Stimulated activated CD4-positive, alpha-beta T cell treated with anti-CD3 and anti-CD28 coated beads, TNF-alpha, amount 100 ng/mL, for 24 hours (primary cell): ENCODE measurements at regions not wholly inside any gene's neighbourhood (a gene's known extent, or its start where the extent isn't known, plus 50 kb on each side); places are given as distances from the start of the nearest gene placed in this dataset.
"Not testable (repeated sequence)": the region's sequence is repeated elsewhere in the genome, so short reads cannot be mapped to it uniquely, and the experiment has no call there.

ENCODE experiments used
- DNase-seq, 3 experiments: peaks; one replicate each; pipeline ENCODE4 v3.0.0-alpha.2; 2020; ENCODE audit warnings: low read depth in 3 of 3

- not testable (repeated sequence) for DNase-seq
Observed at GRCh38 chr2:158866082-158866481, 71.0 kb downstream of the DAPL1 start.

GRCh38 chr2:158867531-158868191 is 72.5 kb downstream of the DAPL1 start:
- DNase-seq, result not testable (repeated sequence)

GRCh38 chr2:158868386-158868785 is 73.3 kb downstream of the DAPL1 start:
- DNase-seq, result not testable (repeated sequence)

GRCh38 chr2:158869122-158869521 is 74.0 kb downstream of the DAPL1 start:
- DNase-seq, result not testable (repeated sequence)

- not testable (repeated sequence) for DNase-seq
Observed at GRCh38 chr2:158869609-158870008, 74.5 kb downstream of the DAPL1 start.

GRCh38 chr2:158878003-158878402 is 82.9 kb downstream of the DAPL1 start:
- no peak for DNase-seq

GRCh38 chr2:158879229-158879903 is 84.2 kb downstream of the DAPL1 start:
- no peak for DNase-seq

GRCh38 chr2:158882297-158882696 is 86.1 kb upstream of the TANC1 start:
- DNase-seq, result no peak

GRCh38 chr2:158884552-158884951 is 83.9 kb upstream of the TANC1 start:
- not testable (repeated sequence) for DNase-seq

GRCh38 chr2:158885018-158885678 is 83.3 kb upstream of the TANC1 start:
- DNase-seq, result peak in 2 of 3 experiments; percentile 5 to 44

GRCh38 chr2:158885679-158886050 is 82.8 kb upstream of the TANC1 start:
- not testable (repeated sequence) for DNase-seq

- DNase-seq, result no peak
Observed at GRCh38 chr2:158889135-158889853, 79.1 kb upstream of the TANC1 start.

GRCh38 chr2:158890296-158890905 is 78.0 kb upstream of the TANC1 start:
- DNase-seq, result no peak

- DNase-seq, result no peak
Observed at GRCh38 chr2:158893026-158893425, 75.4 kb upstream of the TANC1 start.

GRCh38 chr2:158893474-158893873 is 75.0 kb upstream of the TANC1 start:
- DNase-seq, result no peak

- DNase-seq, result no peak
Observed at GRCh38 chr2:158894078-158894477, 74.4 kb upstream of the TANC1 start.

GRCh38 chr2:158894572-158894971 is 73.9 kb upstream of the TANC1 start:
- DNase-seq, result no peak

- DNase-seq, result no peak
Observed at GRCh38 chr2:158900345-158900744, 68.1 kb upstream of the TANC1 start.

GRCh38 chr2:158902005-158902398 is 66.4 kb upstream of the TANC1 start:
- no peak for DNase-seq

- no peak for DNase-seq
Observed at GRCh38 chr2:158903711-158904405, 64.6 kb upstream of the TANC1 start.

- no peak for DNase-seq
Observed at GRCh38 chr2:158904627-158905177, 63.7 kb upstream of the TANC1 start.
